ENCODE measurements at regions not wholly inside any gene's neighbourhood (a gene's known extent, or its start where the extent isn't known, plus 50 kb on each side); places are given as distances from the start of the nearest gene placed in this dataset.
"Not testable (repeated sequence)": the region's sequence is repeated elsewhere in the genome, so short reads cannot be mapped to it uniquely, and the experiment has no call there.

DNA sequence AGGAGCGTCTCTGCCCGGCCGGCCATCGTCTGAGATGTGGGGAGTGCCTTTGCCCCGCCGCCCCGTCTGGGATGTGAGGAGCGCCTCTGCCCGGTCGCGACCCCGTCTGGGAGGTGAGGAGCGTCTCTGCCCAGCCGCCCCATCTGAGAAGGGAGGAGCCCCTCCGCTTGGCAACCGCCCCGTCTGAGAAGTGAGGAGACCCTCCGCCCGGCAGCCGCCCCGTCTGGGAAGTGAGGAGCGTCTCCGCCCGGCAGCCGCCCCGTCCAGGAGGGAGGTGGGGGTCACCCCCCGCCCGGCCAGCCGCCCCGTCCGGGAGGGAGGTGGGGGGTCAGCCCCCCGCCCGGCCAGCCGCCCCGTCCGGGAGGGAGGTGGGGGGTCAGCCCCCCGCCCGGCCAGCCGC is 432.7 kb downstream of the LIG4 start:
- DNase-seq (ENCODE audit: low read depth in 3 of 3, low spot score in 2 of 3), result not testable (repeated sequence)

DNA sequence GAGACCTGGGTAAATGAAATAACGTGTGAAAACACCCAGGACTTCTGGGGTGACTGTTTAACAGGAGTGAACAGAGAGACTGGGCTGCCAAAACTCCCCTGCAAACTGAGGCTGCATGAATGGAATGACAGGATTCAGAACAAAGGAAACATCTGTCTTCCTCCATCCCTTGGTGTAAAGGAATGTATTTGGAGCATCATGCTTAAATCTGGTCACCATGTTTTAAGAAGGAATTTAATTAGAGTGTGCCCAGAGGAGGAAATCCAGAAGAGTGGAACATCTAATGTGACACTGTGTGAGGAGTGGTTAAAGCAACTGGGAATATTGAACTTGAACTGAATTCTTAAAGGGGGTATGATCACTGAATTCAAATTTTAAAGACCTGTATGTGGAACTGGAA is 437.2 kb downstream of the LIG4 start:
- no peak for DNase-seq (ENCODE audit: low read depth in 3 of 3, low spot score in 2 of 3)

DNA sequence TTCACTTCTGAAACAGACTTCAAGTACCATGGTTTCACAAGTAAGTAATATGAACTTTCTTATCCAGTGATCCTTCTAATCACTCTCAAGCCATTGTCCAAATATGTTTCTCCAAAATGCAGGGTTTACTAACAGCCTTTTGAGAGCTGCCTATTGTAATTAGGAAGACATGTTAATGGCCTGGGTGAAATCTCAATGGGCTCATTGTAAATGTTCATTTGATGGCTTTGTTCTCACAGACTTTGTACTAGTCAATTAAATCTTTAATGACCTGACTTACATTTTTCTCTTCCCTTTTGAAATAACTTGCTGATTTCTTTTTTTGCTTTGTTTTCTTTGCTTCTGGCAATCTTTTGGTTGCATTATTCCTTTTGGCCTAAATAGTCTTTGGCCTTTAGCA is 444.8 kb downstream of the LIG4 start:
- DNase-seq (ENCODE audit: low read depth in 3 of 3, low spot score in 2 of 3), result no peak

DNA sequence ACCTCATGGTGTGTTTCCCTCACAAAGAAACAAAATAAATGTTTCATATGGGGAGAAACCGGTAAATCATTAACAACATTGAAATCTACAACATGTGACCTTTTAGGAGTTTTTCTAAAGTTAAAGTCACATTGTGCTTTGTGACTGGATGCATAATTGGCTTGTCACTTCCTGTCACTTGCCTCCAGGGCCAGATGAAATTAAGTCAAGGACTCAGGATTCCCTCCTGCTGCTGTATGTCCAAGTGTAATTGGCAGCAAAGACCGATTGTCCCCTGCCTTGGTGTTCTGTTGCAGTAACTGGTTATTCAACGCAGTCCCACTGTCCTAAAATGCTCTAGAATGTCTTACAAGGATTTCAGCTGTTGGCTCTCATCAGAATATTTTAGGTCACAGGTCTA is 448.2 kb downstream of the LIG4 start:
- DNase-seq (ENCODE audit: low read depth in 3 of 3, low spot score in 2 of 3), result no peak

DNA sequence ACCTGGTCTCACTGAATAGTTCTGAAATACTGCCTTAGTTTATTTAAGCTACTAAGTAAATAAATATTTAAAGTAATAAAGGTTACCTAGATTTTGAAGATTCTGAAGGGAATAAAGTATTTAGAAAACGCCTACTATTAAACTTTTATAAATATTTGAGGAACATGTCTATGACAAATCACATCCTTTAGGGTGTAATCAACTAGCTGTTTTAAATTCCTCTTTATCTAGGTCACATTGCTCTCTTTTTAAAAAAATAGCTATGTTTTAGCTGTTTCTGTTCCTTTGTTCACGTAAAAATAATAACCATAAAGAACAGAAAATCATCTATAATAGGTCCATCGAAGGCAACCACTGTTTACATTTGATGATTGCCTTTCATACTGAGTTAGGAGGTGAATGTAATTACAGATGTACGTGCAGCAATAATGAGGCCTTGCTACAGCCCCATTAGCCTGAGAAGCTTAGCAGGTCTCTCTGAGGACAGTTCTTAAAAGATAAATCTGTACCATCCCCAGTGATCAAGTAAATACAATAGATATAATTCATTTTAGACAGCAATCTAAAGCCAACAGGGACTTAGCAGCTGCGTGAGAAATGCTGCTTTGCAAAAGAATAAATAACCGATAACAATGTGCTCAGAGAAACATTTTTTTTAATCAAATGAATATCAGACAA is 449.5 kb downstream of the LIG4 start:
- DNase-seq (ENCODE audit: low read depth in 3 of 3, low spot score in 2 of 3), result no peak

DNA sequence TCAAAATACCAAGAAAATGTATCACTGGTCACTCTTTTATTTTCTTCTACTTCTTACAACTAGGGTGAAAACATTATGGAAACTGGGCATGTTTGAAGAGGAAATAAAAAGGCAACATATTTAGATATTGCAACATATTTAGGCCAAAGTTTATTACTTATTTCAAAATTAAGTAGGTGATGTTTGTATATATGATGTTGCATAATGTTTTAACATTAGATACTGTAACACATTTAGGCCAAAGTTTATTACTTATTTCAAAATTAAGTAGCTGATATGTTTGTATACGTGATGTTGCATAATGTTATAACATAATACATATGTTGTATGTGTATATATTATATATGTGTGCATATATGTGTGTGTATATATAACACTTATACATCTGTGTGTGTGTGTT is 451.3 kb downstream of the LIG4 start:
- DNase-seq (ENCODE audit: low read depth in 3 of 3, low spot score in 2 of 3), result no peak

DNA sequence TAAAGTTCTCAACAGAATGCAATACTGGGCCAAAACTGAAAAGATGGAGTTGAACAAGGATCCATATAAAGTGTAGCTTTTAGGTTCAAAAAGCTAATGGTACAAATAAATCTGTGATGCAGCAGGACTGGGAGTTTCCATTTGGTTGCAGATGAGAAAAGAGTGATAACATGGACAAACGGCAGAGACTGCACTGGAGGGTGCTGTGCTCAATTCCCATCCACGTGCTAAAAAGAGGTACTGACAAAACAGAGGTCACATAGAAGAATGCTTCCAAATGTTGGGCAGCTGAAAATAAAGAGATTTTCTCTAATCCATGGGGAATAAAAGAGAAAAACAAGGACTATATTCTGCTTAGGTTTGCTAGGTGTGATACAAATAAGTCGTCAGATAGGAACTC is 461.6 kb downstream of the LIG4 start:
- DNase-seq (ENCODE audit: low read depth in 3 of 3, low spot score in 2 of 3), result no peak

DNA sequence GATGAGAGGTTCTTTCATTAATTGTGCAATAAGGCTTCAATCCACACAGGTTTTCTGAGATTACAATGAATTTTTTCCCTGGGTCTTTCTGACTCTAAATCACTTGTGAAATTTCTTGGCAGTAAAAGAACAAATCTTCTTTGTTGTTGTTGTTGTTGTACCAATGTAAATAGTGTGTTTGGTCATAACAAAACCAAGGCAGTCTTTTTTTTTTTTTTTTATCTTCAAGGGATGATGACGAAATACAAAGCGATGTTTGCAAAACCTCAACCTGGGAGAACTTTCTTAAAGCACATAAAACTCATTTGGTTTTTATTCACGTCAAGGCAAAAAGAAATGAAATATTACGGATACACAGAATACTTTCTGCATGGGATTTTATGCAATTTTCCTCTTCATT is 462.0 kb downstream of the LIG4 start:
- DNase-seq (ENCODE audit: low read depth in 3 of 3, low spot score in 2 of 3), result no peak

DNA sequence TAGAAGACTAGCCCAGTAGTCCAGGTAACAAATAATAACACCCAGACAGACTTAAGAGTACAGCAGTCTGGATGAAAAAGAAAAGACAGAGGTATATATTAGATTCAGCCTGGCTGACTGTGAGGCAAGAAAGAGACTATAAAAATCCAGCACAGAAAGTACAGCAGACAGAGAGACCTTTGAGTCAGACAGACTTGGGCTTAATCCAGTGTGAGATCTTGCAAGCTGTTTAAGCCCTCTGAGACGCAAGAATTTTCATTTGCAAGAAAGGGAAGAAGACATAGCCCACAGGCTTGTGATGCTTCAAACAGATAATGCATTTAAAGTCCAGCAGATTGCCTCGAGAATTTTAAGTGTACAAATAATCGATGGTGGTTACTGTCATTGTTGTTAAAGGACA is 471.4 kb downstream of the LIG4 start:
- DNase-seq (ENCODE audit: low read depth in 3 of 3, low spot score in 2 of 3), result no peak

DNA sequence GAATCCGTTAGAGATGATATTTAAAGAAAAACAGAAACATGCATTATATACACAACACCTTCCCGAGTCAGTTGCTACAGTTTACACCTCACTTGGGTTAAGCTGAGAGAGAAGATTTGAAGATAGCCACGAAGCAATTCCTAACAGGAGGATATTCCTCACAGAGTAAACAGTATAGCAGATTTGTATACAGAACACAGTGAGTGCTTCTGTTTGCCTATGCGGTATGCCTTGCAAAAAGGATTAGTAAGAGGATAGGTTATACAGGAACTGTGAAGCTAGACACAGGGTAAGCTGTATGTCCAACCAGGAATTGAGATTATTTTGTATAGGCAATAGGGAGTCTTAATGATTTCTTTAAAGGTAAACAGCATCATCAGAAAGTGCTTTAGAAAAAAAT is 471.8 kb downstream of the LIG4 start:
- no peak for DNase-seq (ENCODE audit: low read depth in 3 of 3, low spot score in 2 of 3)

DNA sequence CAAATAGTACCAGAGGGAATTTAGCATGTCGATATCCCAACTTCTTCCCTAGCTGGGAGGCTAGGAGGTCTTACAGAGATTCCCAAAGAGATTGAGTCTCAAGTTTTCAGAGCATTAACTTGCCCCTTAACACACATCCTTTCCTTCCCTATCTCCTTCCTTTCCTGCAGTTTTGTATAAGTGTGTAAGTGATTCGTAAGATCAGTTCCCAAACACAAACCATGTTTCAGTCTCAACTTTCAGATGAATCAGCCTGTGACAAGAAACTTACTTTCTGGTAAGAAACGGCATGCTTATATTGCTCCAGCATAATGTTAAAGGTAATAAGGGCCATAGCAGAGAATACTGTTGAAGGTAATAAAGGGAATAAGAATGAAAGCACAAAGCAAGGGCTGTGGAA is 472.2 kb downstream of the LIG4 start:
- DNase-seq (ENCODE audit: low read depth in 3 of 3, low spot score in 2 of 3), result no peak

DNA sequence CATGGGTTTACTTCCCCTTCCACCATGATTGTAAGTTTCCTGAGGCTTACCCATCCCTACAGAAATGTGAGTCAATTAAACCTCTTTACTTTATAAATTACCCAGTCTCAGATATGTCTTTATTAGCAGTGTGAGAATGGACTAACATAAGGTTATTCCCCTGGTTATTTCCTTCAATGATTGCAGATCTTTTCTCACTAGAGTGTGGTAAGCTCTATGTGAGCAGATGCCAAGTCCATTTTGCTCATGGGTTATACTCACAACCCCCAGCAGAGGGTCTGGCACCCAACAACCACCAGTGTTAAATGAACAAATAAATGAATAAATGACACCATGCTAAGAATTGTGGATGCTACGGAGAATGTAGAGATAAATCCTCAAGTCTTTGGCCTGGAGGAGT is 472.8 kb downstream of the LIG4 start:
- no peak for DNase-seq (ENCODE audit: low read depth in 3 of 3, low spot score in 2 of 3)

DNA sequence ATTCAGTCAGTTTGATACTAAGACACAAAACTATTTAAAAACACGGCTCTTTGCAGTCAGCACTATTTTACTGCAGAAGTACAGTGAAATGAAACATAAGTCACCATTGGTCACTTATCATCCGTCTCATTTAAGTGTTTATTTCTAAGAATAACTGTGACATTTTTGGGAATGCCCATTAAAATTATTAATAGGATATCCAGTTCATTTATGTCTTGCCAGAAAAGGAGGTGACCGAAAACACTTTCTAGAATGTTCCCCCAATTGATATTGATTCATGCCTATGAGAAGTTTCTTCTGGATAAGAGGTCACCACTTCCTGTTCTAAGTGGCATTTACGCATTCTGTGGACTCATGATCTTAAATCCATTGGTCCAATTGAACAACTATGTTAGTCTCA is 477.3 kb downstream of the LIG4 start:
- no peak for DNase-seq (ENCODE audit: low read depth in 3 of 3, low spot score in 2 of 3)

DNA sequence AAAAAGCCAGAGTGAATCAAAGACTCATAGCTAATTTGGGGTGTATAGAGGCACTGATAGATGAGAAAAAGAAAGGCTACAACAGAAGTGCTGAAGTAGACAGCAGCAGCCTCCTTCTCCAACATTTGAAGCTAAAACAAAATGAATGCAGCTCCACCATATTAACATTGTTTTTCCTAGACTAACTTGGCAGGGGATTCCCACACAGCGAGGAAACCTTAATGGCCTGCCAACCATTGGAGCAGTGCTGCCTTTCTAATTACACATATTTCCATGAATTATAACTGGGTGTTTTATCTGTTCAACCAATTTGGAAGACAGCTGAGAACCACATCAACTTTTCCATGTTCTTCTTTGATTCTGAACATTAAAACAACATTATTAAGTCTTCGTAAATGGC is 478.6 kb downstream of the LIG4 start:
- no peak for DNase-seq (ENCODE audit: low read depth in 3 of 3, low spot score in 2 of 3)

DNA sequence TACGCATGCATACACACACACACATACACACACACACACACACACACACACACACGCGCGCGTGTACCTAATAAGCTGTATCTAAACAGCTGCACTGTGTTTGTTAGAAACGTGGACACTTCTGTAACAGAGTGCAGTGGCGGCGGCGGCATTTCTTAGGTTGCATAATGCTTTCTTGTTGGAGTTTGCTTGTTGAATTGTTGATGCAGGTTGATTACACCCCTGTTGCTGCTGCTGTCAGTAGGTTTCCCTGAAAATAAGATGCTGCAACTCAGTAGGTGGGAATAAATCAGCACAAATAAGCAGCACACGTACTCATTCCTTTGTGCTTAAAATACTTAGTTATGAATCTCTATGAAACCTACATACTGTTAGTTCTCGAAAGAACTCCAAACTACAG is 479.2 kb downstream of the LIG4 start:
- no peak for DNase-seq (ENCODE audit: low read depth in 3 of 3, low spot score in 2 of 3)

DNA sequence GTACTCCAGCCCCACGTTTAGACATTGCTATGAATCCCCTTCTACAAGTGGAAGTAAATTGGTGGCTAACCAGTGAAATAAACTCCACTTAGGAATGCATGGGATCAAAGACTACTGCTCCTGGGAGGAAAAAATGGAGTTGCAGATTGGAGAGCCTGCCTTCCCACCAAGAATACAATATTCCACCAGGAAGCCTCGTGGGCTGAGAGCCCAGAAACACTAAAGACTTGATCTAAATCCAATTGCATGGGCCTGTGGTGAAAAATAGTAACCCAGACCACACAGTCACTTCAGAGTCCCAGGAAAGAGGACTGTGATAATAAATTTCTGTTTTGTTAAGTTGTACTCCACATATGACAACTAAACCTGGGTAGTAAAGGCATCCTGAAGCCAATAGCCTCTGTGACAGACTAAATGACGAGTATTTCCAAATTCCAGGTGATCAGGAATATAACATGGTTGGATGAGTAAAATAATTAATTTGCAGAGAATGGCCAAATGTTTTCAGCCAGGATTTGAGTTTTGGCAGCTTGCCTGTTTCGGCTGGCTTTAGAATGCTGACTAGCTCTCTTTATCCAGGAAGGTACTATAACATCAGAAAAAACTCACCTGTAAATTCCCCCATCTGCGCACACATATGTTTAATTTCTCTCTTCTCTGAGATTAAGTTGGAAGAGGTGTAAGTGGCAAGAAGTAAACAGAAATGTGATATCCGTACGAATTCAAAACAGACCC is 480.3 kb downstream of the LIG4 start:
- DNase-seq (ENCODE audit: low read depth in 3 of 3, low spot score in 2 of 3), result no peak

DNA sequence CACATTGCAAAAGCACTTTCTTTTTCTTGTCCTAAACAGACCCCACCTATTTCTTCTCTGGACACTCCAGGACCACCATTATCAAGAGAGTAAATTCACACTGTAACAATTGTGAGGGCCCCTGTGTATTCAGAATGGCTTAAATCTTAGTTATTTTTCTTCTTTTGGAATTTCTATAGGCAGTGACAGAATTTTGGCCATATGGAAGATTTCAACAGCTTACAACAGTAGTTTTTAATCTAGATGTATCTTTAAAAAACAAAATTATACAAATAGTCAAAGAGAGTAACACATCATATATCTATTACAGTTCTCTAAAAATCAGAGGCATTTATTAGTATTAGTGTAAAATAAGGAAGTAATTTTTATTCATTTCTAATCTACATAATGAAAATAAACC is 482.1 kb downstream of the LIG4 start:
- DNase-seq (ENCODE audit: low read depth in 3 of 3, low spot score in 2 of 3), result no peak

DNA sequence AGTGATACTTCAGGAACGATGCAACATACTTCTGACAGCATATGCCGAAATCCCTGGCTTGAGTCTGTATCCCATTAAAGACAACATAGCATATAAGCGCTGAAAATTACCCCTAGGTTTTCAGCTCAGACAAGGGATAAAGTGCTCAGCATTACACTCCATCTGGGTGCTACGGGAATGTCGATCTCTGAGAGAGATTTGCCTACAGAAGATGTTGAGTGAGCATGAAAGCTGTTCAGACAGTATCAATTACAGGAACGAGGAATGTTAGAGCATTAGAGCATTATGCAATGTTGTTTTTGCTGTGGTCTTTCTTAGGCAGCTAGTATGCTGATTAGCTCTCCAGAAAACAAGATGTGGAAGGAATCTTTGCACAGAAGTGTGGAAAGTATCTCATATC is 484.5 kb downstream of the LIG4 start:
- no peak for DNase-seq (ENCODE audit: low read depth in 3 of 3, low spot score in 2 of 3)

DNA sequence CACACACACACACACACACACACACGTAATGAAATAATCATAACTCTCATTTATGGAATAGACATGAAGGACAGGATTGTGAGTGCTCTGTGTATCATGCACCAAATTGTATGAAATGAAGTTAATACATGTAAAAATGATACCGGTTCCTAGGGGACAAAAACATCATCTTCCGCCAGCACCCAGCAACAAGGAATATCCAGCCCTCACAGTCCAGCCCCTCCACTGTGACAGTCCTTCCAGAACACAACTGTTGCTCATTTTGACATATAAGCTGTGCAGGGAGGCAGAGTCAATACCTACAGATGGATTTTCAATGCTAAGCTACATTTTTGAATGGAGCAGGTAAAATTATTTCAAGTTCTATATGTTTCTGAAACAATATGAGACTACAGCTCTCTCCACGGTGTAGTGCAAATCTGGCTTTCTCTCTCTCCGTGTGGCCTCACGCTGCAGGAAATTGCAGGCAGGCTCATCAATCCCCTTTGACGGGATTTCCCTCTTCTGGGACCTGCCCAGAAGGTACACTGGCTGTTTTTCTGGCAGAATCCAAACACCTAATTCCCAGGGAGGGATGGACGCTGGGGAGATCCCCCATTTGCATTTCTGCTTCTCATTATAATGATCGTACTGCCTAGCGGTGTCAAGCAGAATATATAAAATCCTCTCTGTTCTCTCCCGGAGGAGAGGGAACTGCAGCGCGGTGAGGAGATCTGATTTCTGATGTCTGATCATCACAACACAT is 494.0 kb downstream of the LIG4 start:
- DNase-seq (ENCODE audit: low read depth in 3 of 3, low spot score in 2 of 3), result no peak

DNA sequence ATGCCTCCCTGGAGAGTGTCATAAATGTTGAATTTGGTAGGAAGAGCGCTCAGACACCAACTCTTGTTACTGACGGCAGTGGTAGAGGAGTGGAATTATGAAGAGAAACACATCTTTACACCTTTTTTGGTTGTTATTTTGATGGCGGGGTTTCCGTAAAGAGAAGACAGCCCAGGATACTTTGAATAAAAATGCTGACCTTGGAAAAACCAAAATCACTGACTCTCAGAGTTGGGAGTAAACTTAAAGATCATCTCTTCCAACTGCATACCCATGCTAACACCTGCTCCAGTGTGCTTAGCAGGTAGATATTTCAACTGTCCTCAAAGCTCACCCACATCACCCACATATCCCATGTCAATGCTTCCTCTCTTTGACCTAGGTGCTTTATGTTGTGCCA is 498.6 kb downstream of the LIG4 start:
- no peak for DNase-seq (ENCODE audit: low read depth in 3 of 3, low spot score in 2 of 3)

DNA sequence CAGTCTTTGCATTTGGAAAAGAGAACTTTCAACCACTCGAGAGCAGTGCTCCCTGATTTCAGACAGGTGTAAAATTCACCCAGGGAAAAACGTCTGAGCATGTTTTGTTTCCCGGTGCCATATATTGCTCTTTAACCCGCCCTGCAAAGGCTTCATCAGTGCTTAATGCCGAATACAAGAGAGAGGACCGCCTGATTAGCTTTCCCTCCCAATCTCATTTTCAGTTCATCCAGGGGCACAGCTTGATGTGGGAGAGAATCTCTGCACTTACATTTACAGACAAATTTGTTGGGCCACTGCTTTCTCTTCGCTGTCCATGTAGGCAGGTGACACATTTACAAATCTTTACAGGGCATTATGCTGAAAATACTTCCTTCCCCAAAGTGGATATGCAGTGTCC is 499.1 kb downstream of the LIG4 start:
- DNase-seq (ENCODE audit: low read depth in 3 of 3, low spot score in 2 of 3), result no peak

DNA sequence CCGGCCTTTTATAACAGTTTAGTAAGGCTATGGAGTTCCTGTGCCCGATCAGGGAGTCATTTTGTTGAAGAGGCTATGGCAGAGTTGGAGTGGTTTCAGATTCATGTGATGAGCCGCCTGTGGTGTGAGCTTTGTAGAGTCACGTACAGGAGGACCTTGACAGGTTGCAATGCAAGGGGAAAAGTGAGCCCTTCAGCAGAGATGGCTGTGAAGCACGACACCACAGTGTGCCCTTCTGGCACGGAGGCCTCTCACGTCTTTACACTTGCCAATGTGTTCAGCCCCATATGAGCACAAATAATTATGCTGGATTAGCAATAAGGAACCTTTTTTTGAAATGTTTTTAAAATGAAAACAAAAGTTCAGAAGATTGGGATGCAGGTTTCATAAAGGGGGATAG is 499.8 kb downstream of the LIG4 start:
- DNase-seq (ENCODE audit: low read depth in 3 of 3, low spot score in 2 of 3), result no peak
